ENCODE measurements at regions not wholly inside any gene's neighbourhood (a gene's known extent, or its start where the extent isn't known, plus 50 kb on each side); places are given as distances from the start of the nearest gene placed in this dataset.

DNA sequence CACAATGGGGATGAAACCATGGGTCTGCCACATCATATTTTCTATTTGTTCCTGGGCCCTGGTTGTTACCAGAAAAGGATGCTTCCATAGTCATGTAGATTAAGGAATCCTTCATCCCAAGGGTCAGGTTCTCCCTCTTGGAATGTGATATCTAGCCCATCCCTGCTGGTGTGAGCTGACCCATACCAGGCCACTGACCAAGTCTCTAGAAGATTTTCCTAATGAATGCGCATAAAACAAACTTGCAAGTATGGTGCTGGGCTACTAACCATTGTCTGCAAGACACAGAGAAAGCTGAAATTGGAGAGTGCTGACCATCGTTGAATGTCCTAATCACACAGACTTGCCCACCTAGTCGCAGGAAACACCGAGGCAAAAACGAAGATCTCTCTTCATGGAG, 972.6 kb downstream of the EFNA5 start:
- no peak for DNase-seq (ENCODE audit: low spot score)
- Histone ChIP-seq H3K4me3 (no peak overlapping the region), H3K27ac (no peak overlapping the region)
- TF ChIP-seq, protein P1, sequence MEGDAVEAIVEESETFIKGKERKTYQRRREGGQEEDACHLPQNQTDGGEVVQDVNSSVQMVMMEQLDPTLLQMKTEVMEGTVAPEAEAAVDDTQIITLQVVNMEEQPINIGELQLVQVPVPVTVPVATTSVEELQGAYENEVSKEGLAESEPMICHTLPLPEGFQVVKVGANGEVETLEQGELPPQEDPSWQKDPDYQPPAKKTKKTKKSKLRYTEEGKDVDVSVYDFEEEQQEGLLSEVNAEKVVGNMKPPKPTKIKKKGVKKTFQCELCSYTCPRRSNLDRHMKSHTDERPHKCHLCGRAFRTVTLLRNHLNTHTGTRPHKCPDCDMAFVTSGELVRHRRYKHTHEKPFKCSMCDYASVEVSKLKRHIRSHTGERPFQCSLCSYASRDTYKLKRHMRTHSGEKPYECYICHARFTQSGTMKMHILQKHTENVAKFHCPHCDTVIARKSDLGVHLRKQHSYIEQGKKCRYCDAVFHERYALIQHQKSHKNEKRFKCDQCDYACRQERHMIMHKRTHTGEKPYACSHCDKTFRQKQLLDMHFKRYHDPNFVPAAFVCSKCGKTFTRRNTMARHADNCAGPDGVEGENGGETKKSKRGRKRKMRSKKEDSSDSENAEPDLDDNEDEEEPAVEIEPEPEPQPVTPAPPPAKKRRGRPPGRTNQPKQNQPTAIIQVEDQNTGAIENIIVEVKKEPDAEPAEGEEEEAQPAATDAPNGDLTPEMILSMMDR (IDR thresholded peaks at IDR 0.05), result no peak

DNA sequence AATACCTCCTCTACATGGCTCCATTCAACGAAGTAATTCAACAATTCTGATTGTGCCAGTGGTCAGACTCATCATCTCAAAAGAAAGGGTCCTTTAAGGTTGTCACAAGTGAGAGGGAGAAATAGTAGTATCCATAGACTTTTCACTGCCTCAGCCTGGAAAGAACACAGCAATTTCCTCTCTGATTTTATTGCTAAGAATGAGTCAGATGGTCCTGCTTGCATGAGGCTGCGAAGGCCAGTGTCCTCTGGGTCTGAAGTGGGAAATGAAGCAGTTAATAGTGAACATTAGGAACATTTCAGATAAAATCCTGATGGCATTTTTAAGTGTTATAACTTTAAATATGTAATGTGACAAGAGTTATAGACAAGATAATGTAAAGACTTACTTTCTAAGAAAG, 979.0 kb downstream of the EFNA5 start:
- TF ChIP-seq, protein P1 (IDR thresholded peaks at IDR 0.05), result no peak

DNA sequence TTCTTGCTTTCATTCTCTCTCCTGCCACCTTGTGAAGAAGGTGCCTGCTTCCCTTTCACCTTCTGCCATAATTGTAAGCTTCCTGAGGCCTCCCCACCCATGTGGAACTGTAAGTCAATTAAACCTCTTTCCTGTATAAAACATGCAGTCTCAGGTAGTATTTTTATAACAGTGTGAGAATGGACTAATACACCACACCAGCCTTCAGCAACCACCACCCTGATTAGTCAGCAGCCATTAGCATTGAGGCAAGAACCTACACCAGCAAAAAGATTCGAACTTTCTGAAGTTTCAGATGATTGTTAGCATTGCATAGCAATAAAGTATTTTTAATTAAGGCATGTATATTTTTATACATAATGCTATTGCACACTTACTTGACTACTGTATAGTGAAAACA, 980.2 kb downstream of the EFNA5 start:
- no peak for DNase-seq (ENCODE audit: low spot score)
- TF ChIP-seq, protein P1 (IDR thresholded peaks at IDR 0.05), result no peak
- Histone ChIP-seq H3K27ac (no peak overlapping the region), H3K4me3 (no peak overlapping the region)

More for the DNA sequence above, 979.0 kb downstream of the EFNA5 start:
- no peak overlapping the region for H3K4me3 ChIP-seq
- no peak for DNase-seq (ENCODE audit: low spot score)
- no peak overlapping the region for H3K27ac ChIP-seq

DNA sequence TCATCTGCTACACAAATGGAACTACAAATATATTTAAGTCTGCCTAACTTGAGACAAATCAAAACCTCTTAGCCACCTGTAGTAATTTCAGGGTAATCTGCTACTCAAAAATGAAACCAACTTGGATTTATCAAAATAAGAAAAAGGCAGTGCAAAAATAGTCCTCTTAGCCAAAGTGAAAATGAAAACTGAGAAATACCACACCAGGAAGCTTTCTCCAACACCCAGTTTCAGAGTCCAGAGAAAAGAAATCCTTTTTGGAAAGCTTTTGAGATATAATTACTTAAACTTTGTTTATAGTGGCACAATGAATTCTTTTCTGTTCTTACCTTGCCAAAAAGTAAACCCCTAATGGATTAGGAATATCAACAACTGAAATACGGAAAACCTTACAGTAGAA, 990.4 kb downstream of the EFNA5 start:
- peak overlapping the region in 1 of 2 donors; percentile 27 for H3K27ac ChIP-seq

DNA sequence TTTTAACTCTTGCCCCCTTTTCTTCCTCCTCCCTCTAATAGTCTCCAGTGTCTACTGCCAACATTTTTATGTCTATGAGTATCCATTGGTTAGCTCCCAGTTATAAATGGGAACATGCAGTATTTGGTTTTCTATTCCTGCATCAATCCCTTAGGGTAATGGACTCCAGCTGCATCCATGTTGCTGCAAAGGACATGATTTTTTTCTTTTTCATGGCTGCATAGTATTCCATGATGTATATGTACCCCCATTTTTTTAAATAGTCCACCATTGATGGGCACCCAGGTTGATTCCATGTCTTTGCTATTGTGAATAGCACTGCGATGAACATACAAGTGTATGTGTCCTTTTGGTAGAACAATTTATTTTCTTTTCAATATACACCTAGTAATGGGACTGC, 993.7 kb downstream of the EFNA5 start:
- H3K27ac ChIP-seq, result no peak overlapping the region
- no peak overlapping the region for H3K4me3 ChIP-seq
- no peak for DNase-seq (ENCODE audit: low spot score)
- TF ChIP-seq, protein P1 (IDR thresholded peaks at IDR 0.05), result no peak

More for the DNA sequence above, 990.4 kb downstream of the EFNA5 start:
- peak overlapping the region; percentile 50 for H3K4me3 ChIP-seq
- TF ChIP-seq, protein P1 (IDR thresholded peaks at IDR 0.05), result no peak
- no peak for DNase-seq (ENCODE audit: low spot score)

DNA sequence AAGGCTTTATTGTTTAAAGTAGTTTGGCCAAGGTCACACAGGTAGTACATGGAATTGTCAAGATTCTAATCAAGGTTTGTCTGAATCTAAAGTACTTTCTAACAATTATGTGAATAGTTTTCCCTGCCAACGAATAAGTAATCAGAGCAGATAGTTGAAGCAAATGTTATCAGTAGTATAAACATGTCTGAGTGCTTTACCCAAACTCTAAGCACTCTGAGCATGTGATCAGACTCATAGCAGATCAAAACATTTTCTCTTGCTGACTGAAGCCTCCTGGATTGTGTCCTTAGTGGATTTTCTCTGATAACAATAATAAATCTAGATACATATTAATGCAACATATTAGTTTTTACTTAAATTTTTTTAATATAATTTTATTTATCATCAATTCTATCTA, 995.0 kb downstream of the EFNA5 start:
- Histone ChIP-seq H3K27ac (no peak overlapping the region), H3K4me3 (no peak overlapping the region)
- DNase-seq (ENCODE audit: low spot score), result no peak
- TF ChIP-seq, protein P1 (IDR thresholded peaks at IDR 0.05), result no peak

DNA sequence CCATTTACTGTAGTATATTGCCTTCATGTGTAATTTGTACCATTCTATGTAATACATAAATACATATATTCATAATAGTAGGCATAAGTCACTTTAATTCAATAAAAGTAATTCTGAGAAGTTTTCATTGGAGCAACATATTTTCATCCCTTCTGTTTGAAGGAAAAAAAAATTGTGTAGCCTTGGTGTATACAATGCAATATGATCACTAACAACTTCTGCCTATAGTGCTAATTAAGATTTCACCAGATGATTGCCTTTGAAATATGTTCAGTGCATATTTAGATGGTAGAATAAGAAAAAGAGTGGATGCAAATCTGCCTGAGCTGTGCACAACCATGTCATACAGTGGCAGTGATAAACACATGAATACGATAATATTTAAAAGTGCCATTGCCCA, 996.8 kb downstream of the EFNA5 start:
- Histone ChIP-seq H3K27ac (no peak overlapping the region), H3K4me3 (no peak overlapping the region)
- TF ChIP-seq, protein P1 (IDR thresholded peaks at IDR 0.05), result no peak
- DNase-seq (ENCODE audit: low spot score), result no peak
